ENCODE measurements at regions not wholly inside any gene's neighbourhood (a gene's known extent, or its start where the extent isn't known, plus 50 kb on each side); places are given as distances from the start of the nearest gene placed in this dataset.

- no peak for DNase-seq (ENCODE audit: low read depth)
- H3K4me3 ChIP-seq (ENCODE audit: low read depth, low read length): no peak overlapping the region
These were observed 124.5 kb downstream of the BARX1 start for GRCh38 chr9:93830606-93831005.

GRCh38 chr9:93830012-93830596 is 125.1 kb downstream of the BARX1 start:
- DNase-seq (ENCODE audit: low read depth): no peak
- H3K4me3 ChIP-seq (ENCODE audit: low read depth, low read length): no peak overlapping the region

- no peak overlapping the region for H3K4me3 ChIP-seq (ENCODE audit: low read depth, low read length)
- no peak for DNase-seq (ENCODE audit: low read depth)
These were observed 125.7 kb downstream of the BARX1 start for GRCh38 chr9:93829271-93830011.

- no peak overlapping the region for H3K4me3 ChIP-seq (ENCODE audit: low read depth, low read length)
- DNase-seq (ENCODE audit: low read depth): no peak
These were observed 126.6 kb downstream of the BARX1 start for GRCh38 chr9:93828331-93829097.

GRCh38 chr9:93827545-93828330 is 127.4 kb downstream of the BARX1 start:
- peak overlapping the region; percentile 32 for H3K4me3 ChIP-seq (ENCODE audit: low read depth, low read length)
- peak; percentile 1 for DNase-seq (ENCODE audit: low read depth)

- no peak overlapping the region for H3K4me3 ChIP-seq (ENCODE audit: low read depth, low read length)
- no peak for DNase-seq (ENCODE audit: low read depth)
These were observed 128.1 kb downstream of the BARX1 start for GRCh38 chr9:93826905-93827544.

- no peak for DNase-seq (ENCODE audit: low read depth)
- no peak overlapping the region for H3K4me3 ChIP-seq (ENCODE audit: low read depth, low read length)
These were observed 128.9 kb downstream of the BARX1 start for GRCh38 chr9:93826209-93826608.

- no peak overlapping the region for H3K4me3 ChIP-seq (ENCODE audit: low read depth, low read length)
- no peak for DNase-seq (ENCODE audit: low read depth)
These were observed 129.6 kb downstream of the BARX1 start for GRCh38 chr9:93825348-93826115.

- no peak for DNase-seq (ENCODE audit: low read depth)
- no peak overlapping the region for H3K4me3 ChIP-seq (ENCODE audit: low read depth, low read length)
These were observed 130.5 kb downstream of the BARX1 start for GRCh38 chr9:93824386-93825294.

GRCh38 chr9:93823245-93824072 is 131.7 kb downstream of the BARX1 start:
- no peak overlapping the region for H3K4me3 ChIP-seq (ENCODE audit: low read depth, low read length)
- no peak for DNase-seq (ENCODE audit: low read depth)

- DNase-seq (ENCODE audit: low read depth): no peak
- H3K4me3 ChIP-seq (ENCODE audit: low read depth, low read length): no peak overlapping the region
These were observed 132.9 kb downstream of the BARX1 start for GRCh38 chr9:93822229-93822628.

- DNase-seq (ENCODE audit: low read depth): no peak
- no peak overlapping the region for H3K4me3 ChIP-seq (ENCODE audit: low read depth, low read length)
These were observed 133.8 kb downstream of the BARX1 start for GRCh38 chr9:93821307-93821703.

- DNase-seq (ENCODE audit: low read depth): no peak
- no peak overlapping the region for H3K4me3 ChIP-seq (ENCODE audit: low read depth, low read length)
These were observed 134.4 kb downstream of the BARX1 start for GRCh38 chr9:93820667-93821306.

GRCh38 chr9:93819905-93820304 is 135.2 kb downstream of the BARX1 start:
- no peak overlapping the region for H3K4me3 ChIP-seq (ENCODE audit: low read depth, low read length)
- no peak for DNase-seq (ENCODE audit: low read depth)

- no peak overlapping the region for H3K4me3 ChIP-seq (ENCODE audit: low read depth, low read length)
- no peak for DNase-seq (ENCODE audit: low read depth)
These were observed 136.2 kb downstream of the BARX1 start for GRCh38 chr9:93818827-93819472.

- H3K4me3 ChIP-seq (ENCODE audit: low read depth, low read length): no peak overlapping the region
- no peak for DNase-seq (ENCODE audit: low read depth)
These were observed 136.9 kb downstream of the BARX1 start for GRCh38 chr9:93818237-93818636.
